ENCODE measurements at regions not wholly inside any gene's neighbourhood (a gene's known extent, or its start where the extent isn't known, plus 50 kb on each side); places are given as distances from the start of the nearest gene placed in this dataset.
"Not testable (repeated sequence)": the region's sequence is repeated elsewhere in the genome, so short reads cannot be mapped to it uniquely, and the experiment has no call there.

- DNase-seq, result no peak
These were observed 232.4 kb downstream of the AEBP2 start for GRCh38 chr12:19671695-19672094.

- no peak for DNase-seq
These were observed 235.1 kb downstream of the AEBP2 start for GRCh38 chr12:19674437-19674836.

- DNase-seq, result no peak
These were observed 236.1 kb downstream of the AEBP2 start for GRCh38 chr12:19675361-19675760.

- DNase-seq, result not testable (repeated sequence)
These were observed 239.2 kb downstream of the AEBP2 start for GRCh38 chr12:19678501-19678900.

- no peak for DNase-seq
These were observed 241.7 kb downstream of the AEBP2 start for GRCh38 chr12:19681007-19681406.

GRCh38 chr12:19683178-19683927 lies 244.1 kb downstream of the AEBP2 start:
- no peak for DNase-seq

GRCh38 chr12:19687371-19687770 lies 248.1 kb downstream of the AEBP2 start:
- DNase-seq, result no peak

- no peak for DNase-seq
These were observed 249.2 kb downstream of the AEBP2 start for GRCh38 chr12:19688532-19688931.

- DNase-seq, result no peak
These were observed 249.9 kb downstream of the AEBP2 start for GRCh38 chr12:19689226-19689625.

- no peak for DNase-seq
These were observed 250.6 kb downstream of the AEBP2 start for GRCh38 chr12:19689801-19690472.

- DNase-seq, result no peak
These were observed 252.8 kb downstream of the AEBP2 start for GRCh38 chr12:19692091-19692490.

GRCh38 chr12:19692566-19692965 lies 253.3 kb downstream of the AEBP2 start:
- no peak for DNase-seq

- no peak for DNase-seq
These were observed 255.3 kb downstream of the AEBP2 start for GRCh38 chr12:19694627-19695026.

- DNase-seq, result no peak
These were observed 256.2 kb downstream of the AEBP2 start for GRCh38 chr12:19695244-19696098.

GRCh38 chr12:19700969-19701368 lies 261.7 kb downstream of the AEBP2 start:
- no peak for DNase-seq

GRCh38 chr12:19704966-19705365 lies 265.7 kb downstream of the AEBP2 start:
- DNase-seq, result no peak

GRCh38 chr12:19706936-19707335 lies 267.6 kb downstream of the AEBP2 start:
- DNase-seq, result no peak

- DNase-seq, result no peak
These were observed 268.7 kb downstream of the AEBP2 start for GRCh38 chr12:19707948-19708409.

- no peak for DNase-seq
These were observed 270.6 kb downstream of the AEBP2 start for GRCh38 chr12:19709889-19710288.

- DNase-seq, result no peak
These were observed 271.8 kb downstream of the AEBP2 start for GRCh38 chr12:19710811-19711793.

- no peak for DNase-seq
These were observed 272.7 kb downstream of the AEBP2 start for GRCh38 chr12:19712041-19712440.

GRCh38 chr12:19718401-19718800 lies 279.1 kb downstream of the AEBP2 start:
- DNase-seq, result no peak

All from NCI-H2107 (cell line).